Ascending aorta (tissue), 2 donors: ENCODE measurements at regions not wholly inside any gene's neighbourhood (a gene's known extent, or its start where the extent isn't known, plus 50 kb on each side); places are given as distances from the start of the nearest gene placed in this dataset.

ENCODE experiments used
- DNase-seq, 2 donors: peaks; one replicate each; pipeline ENCODE4 v3.0.0-alpha.2; 2019; ENCODE audit warnings: low spot score in 2 of 2
- H3K27ac ChIP-seq, 2 donors: fragments of 200-600 bp; sonication (generic); one replicate each; pipeline ENCODE4 v1.5.1; 2016 to 2017; ENCODE audit warnings: mild to moderate bottlenecking in 1 of 2
- H3K27me3 ChIP-seq: fragments of 200-600 bp; sonication (generic); one replicate; pipeline ENCODE4 v1.5.1; 2017
- H3K36me3 ChIP-seq, 2 donors: fragments of 200-600 bp; sonication (generic); one replicate each; pipeline ENCODE4 v1.5.1; 2016
- H3K4me1 ChIP-seq, 2 donors: fragments of 200-600 bp; sonication (generic); one replicate each; pipeline ENCODE4 v1.5.1; 2016 to 2017; ENCODE audit warnings: mild to moderate bottlenecking in 1 of 2
- H3K4me3 ChIP-seq, 2 donors: fragments of 200-600 bp; sonication (generic); one replicate each; pipeline ENCODE4 v1.5.1; 2016 to 2017; ENCODE audit warnings: mild to moderate bottlenecking in 1 of 2
- H3K9me3 ChIP-seq, 2 donors: fragments of 200-600 bp; sonication (generic); one replicate each; pipeline ENCODE4 v1.5.1; 2016
- intact Hi-C: fragments of 100-400 bp; cut with DNase I; formaldehyde crosslinking; loops from one replicate; pipeline ENCODE4 v1.15.1; 2023
- TF ChIP-seq, protein P1 (sequence below), 3 experiments: fragments of 200-600 bp in 2 of 3; fragments of 450-650 bp in 1 of 3; sonication (generic) in 2 of 3; IDR thresholded peaks; one replicate each; pipeline ENCODE4 v1.5.1; 2016 to 2019; ENCODE audit warnings: antibody characterized with exemption in 3 of 3, mild to moderate bottlenecking in 1 of 3, moderate library complexity in 1 of 3

DNA sequence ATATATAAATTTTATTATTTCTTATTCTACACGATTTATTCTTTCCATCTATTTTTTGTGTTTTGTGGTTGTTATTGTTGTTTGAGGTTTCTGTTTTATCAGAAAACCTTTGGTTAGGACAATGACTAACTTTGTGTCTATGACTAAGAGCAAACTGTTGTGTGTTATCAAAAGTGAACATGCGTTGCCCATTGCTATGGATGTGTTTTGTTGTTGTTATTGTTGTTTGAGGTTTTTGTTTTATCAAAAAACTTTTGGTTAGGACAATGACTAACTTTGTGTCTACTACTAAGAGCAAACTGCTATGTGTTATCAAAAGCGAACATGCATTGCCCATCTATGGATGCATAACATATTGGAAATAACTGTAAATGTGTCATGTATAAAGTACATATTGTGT, 692.3 kb downstream of the SLITRK1 start:
- no peak overlapping the region for H3K27ac ChIP-seq
- no peaks in the 10 kb centered on the region for H3K36me3 ChIP-seq
- H3K4me1 ChIP-seq = no peaks in the 10 kb centered on the region
- intact Hi-C loops = no loop called here
- H3K27me3 ChIP-seq = no peaks in the 10 kb centered on the region
- no peak for DNase-seq
- TF ChIP-seq, protein P1, sequence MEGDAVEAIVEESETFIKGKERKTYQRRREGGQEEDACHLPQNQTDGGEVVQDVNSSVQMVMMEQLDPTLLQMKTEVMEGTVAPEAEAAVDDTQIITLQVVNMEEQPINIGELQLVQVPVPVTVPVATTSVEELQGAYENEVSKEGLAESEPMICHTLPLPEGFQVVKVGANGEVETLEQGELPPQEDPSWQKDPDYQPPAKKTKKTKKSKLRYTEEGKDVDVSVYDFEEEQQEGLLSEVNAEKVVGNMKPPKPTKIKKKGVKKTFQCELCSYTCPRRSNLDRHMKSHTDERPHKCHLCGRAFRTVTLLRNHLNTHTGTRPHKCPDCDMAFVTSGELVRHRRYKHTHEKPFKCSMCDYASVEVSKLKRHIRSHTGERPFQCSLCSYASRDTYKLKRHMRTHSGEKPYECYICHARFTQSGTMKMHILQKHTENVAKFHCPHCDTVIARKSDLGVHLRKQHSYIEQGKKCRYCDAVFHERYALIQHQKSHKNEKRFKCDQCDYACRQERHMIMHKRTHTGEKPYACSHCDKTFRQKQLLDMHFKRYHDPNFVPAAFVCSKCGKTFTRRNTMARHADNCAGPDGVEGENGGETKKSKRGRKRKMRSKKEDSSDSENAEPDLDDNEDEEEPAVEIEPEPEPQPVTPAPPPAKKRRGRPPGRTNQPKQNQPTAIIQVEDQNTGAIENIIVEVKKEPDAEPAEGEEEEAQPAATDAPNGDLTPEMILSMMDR (IDR thresholded peaks at IDR 0.05) = no peak
- H3K9me3 ChIP-seq = no peaks in the 10 kb centered on the region
- H3K4me3 ChIP-seq = no peak overlapping the region

- intact Hi-C loops = no loop called here
- TF ChIP-seq, protein P1 (IDR thresholded peaks at IDR 0.05) = no peak
- no peaks in the 10 kb centered on the region for H3K9me3 ChIP-seq
These were observed 697.5 kb downstream of the SLITRK1 start for GRCh38 chr13:83184819-83185218.

GRCh38 chr13:83184150-83184475, 698.2 kb downstream of the SLITRK1 start:
- H3K27ac ChIP-seq = no peak overlapping the region
- TF ChIP-seq, protein P1 (IDR thresholded peaks at IDR 0.05) = no peak

More at GRCh38 chr13:83184819-83185218, 697.5 kb downstream of the SLITRK1 start:
- H3K36me3 ChIP-seq = no peaks in the 10 kb centered on the region
- H3K4me1 ChIP-seq = no peaks in the 10 kb centered on the region
- H3K27ac ChIP-seq = no peak overlapping the region
- no peak for DNase-seq
- no peaks in the 10 kb centered on the region for H3K27me3 ChIP-seq
- H3K4me3 ChIP-seq = no peak overlapping the region

DNA sequence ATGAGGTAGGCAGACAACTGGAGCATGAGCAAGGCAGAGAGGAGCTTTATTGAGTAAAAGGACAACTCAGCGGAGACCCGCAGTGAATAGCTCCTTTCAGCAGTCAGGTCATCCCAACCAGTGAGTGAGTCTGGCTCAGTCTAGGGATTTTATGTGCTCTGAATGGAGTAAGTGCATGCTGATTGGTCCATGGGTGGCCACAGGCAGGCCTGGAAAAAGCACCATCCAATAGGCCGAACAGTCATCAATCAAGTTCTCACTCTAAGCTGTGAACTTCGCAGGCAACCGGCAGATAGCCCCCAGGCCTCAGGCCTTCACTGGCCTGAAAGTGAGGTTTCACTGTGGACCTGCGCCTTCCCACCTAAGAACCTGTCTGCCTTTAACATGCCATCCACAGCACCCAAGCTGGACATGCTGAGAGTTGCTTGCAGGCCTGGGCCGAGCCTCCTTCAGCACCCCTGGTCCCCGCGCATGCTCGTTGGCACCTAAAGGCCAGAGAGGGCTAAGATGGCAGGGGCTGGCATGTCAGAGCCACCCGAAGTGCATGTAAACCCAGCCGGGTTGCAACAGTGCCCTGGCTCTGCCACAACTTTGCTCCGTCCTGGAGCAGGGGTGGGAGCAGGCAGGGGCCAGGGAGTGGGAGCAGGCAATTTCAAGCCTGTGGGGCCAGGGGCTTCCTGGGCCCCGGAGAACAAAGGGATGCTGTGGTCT, 698.7 kb downstream of the SLITRK1 start:
- H3K27me3 ChIP-seq = no peaks in the 10 kb centered on the region
- intact Hi-C loops = no loop called here
- no peak overlapping the region for H3K27ac ChIP-seq
- H3K9me3 ChIP-seq = no peaks in the 10 kb centered on the region
- TF ChIP-seq, protein P1 (IDR thresholded peaks at IDR 0.05) = no peak
- H3K36me3 ChIP-seq = no peaks in the 10 kb centered on the region
- H3K4me3 ChIP-seq = no peak overlapping the region
- DNase-seq = no peak
- no peaks in the 10 kb centered on the region for H3K4me1 ChIP-seq

More at GRCh38 chr13:83184150-83184475, 698.2 kb downstream of the SLITRK1 start:
- H3K36me3 ChIP-seq = no peaks in the 10 kb centered on the region
- H3K4me3 ChIP-seq = no peak overlapping the region
- H3K9me3 ChIP-seq = no peaks in the 10 kb centered on the region
- DNase-seq = no peak
- H3K27me3 ChIP-seq = no peaks in the 10 kb centered on the region
- intact Hi-C loops = no loop called here
- H3K4me1 ChIP-seq = no peaks in the 10 kb centered on the region

DNA sequence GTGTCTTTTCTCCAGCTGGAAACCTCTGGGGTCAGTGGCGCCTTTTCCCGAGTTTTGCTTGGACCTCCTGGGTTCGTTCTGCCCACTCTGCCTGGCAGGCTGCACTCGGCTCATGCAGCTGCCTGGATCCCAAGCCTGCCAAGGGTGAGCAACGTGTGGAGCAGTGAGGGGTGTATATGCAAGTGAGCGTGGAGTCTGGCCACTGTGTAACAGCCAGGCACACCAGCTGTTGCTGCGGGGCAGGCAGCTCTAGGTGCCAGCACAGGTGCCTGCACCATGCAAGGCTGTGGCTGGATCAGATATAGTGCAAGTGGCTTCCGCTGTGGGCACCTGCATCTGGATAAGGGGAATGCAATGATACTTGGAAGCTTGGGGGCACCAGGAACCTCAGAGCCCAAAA, 699.4 kb downstream of the SLITRK1 start:
- Histone ChIP-seq H3K4me3 (no peak overlapping the region), H3K9me3 (no peaks in the 10 kb centered on the region), H3K4me1 (no peaks in the 10 kb centered on the region), H3K27ac (no peak overlapping the region), H3K36me3 (no peaks in the 10 kb centered on the region), H3K27me3 (no peaks in the 10 kb centered on the region)
- intact Hi-C loops = no loop called here
- TF ChIP-seq, protein P1 (IDR thresholded peaks at IDR 0.05) = no peak
- no peak for DNase-seq

- Histone ChIP-seq H3K36me3 (no peaks in the 10 kb centered on the region), H3K27me3 (no peaks in the 10 kb centered on the region), H3K4me3 (no peak overlapping the region), H3K9me3 (no peaks in the 10 kb centered on the region), H3K4me1 (no peaks in the 10 kb centered on the region), H3K27ac (no peak overlapping the region)
- intact Hi-C loops = no loop called here
- no peak for DNase-seq
- TF ChIP-seq, protein P1 (IDR thresholded peaks at IDR 0.05) = no peak
These were observed 704.3 kb downstream of the SLITRK1 start for GRCh38 chr13:83178008-83178407.
